ENCODE measurements at regions not wholly inside any gene's neighbourhood (a gene's known extent, or its start where the extent isn't known, plus 50 kb on each side); places are given as distances from the start of the nearest gene placed in this dataset.

DNA sequence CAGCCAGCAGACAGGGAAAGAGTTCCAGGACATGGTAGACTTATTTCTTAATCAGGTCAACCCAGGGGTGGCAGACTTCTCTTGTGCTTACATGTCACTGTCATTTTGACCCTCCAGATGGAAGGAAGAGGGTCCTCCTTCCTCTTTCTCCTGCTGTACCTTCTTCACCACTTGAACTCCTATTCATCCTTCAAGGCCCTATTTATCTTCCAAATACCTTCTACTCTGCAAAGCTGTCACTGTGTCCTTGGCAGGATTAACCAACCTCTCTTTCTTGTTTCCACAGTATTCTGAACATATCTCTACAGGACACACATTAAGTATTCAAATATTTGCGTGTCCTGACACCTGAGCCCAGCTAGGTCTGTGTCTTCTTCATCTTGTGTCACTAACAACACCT is 163.1 kb downstream of the DICER1 start:
- no peak for DNase-seq (ENCODE audit: low spot score)

DNA sequence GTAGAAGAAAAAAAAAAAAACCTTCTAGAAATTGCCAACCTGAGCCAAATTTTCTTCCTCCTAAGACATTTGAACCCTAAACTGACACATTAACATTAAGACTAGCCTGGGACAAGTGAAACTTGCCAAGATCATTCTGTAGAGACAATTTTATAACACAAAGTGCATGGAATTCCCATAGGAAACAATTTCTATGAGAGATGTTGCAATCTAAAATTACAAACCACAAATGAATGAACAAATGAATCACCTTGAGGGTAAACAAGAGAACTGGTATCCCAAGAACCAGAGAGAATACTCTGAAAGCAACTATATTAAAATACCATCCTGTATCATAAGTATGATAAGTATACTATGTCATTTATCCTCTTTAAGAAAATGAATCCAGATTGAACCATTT is 165.3 kb downstream of the DICER1 start:
- no peak for DNase-seq (ENCODE audit: low spot score)

DNA sequence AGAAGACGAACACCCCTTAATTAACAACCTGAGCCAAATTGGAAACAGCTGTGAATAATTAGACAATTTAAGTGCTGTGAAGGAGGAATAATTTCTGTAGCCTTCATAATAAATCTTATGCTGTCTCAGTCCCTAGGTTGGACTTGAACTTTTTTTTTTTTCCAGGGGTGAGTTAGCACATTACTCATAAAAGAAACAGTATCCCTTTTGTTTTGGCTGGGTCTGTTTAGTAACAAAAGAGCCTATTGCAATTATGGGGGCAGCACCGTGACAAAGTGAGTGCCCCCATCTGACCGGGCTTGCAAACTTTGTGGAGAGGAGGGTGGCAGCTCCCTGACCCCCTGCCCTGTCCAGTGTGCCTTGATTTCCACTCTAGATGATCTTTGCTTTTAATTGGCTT is 167.4 kb downstream of the DICER1 start:
- DNase-seq (ENCODE audit: low spot score): no peak

DNA sequence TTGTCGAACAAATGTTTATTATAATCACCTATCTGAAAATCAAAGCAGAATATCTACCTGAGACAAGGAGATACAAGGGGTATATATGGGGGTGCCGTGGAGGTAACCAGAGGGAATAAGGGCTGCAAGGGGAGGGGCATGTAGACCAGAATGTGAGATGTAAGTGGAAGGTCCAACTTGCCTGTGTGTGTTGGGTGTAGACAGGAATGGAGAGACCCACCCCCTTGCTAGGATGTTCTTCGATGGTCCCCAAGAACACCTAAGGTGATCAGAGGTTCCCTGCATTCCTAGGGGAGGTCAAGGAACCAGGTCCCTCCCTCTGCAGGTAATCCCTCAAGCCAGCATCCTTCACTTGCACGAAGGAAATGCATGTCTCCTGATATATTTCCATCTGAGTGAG is 167.9 kb downstream of the DICER1 start:
- DNase-seq (ENCODE audit: low spot score): no peak

DNA sequence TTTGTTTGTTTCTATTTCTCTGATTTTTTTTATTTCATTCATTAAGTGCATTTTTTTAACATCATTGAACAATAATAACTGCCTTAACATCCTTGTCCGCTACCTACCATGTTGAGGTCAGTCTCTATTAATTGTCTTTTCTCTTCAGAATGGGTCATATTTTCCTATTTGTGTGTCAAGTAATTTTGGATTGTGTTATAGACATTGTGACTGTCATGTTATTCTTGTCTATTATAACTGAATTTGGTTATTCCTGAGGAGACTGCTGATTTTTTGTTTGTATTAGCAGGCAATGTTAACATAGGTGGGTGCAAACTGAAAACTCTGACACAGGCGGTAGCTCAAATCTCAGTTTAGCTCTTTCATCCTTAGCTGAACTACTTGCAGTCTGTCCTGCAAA is 169.9 kb downstream of the DICER1 start:
- no peak for DNase-seq (ENCODE audit: low spot score)

DNA sequence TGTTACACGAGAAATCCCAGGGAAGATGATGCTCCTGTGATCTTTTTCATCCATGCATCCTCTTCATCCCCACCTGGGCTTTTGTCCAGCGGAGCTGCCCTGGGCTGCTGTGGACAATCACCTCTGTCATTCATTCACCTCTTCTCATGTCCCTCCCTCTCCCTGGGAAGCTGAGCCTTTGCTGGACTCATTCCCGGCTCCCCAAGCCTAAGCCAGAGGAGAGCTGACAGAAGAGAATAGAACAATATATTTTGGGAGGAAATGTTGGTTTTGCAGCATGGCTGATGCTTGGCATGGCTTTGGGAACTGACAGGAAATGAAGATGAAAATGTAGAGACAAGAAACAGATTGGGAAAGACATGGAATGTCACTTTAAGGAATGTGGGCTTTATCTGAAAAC is 177.4 kb downstream of the DICER1 start:
- no peak for DNase-seq (ENCODE audit: low spot score)

DNA sequence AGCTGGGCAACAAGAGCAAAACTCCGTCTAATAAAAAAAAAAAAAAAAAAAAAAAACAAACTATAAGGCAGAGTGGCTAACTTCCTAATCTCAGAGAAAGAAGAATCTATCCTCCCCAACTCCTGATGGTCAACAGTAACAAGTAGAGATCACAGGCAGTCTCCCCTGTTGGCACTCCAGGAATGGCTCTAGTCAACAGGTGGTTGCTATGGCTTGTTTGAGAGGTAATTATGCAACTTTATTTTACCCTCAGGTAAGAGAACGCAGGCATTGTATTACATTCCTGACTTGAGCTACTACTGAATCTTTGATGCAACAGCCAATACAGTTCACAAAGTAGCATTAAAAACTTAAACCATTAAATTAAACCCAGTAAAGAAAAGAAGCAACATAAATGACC is 180.3 kb downstream of the DICER1 start:
- no peak for DNase-seq (ENCODE audit: low spot score)

DNA sequence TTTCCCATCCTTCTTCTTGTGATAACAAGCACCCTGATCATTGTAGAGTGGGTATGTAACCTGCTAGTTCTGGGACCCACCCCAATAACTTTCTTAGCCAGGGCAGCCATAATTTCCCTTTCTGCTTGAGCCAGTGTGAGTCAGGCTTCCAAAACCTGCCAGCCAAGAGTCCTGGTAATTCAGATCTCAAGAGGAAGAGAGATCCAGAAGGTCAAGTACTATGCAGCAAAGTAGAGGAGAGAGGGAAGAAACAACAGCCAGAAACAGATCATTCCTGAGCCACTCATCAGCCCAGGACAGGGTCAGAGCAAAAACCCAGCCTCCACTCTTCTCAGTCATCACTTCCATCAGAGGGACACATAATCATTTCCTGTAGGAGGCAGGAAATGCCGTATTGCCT is 182.0 kb downstream of the DICER1 start:
- DNase-seq (ENCODE audit: low spot score): no peak

DNA sequence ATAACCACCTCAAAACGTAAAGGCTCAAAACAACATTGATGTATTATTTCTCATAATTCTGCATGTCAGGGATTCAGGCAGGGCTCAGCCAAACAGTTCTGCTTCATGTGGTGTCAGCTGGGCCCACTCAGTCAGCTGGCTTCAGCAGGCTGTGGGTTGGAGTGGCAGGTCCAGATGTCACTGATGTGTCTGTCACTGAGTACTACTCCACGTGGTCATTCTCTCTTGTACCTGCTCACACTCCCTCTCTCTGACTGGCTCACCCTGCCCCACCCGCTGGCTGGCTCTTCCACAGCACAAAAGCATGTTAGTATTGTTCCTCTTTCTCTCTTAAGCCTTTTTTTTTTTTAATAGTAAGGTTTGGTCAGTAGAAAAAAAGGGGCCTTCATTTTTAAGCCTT is 182.4 kb downstream of the DICER1 start:
- no peak for DNase-seq (ENCODE audit: low spot score)

DNA sequence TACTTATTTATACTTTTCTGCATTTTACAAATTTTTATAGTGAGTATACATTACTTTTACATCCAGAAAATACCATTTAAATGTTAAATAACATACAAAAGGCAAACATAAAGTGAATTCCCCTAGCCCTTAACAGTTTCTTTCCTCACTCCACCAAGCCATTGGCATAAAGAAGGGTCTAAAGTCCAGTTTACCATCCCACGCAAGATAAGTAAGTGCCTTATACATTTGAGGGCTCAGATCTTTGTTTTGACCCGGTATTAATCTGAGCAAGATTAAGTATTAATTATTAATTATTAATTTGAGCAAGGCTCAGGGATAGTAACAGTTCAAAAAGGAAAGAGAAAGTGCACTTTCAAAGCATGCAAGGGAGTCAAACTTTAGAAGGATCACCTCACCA is 182.9 kb downstream of the DICER1 start:
- DNase-seq (ENCODE audit: low spot score): no peak

DNA sequence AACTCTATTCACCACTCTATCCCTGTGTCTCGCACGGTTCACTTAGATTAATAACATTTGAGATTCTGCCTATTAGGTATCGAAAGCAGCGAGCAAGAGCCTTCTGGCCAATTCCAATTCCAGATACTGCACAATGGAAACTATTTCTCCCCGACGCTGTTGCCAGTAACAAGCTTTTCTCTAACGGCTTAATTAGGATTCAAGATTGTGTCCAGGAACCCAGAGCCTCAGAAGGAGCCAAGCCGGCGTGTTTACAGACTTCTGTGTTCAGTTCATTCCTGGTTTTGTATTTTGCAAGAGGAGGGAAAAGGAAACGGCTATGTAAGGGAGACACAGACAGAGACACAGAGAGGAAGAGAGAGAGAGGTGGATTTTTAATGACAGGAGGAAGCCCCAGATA is 185.6 kb downstream of the DICER1 start:
- no peak for DNase-seq (ENCODE audit: low spot score)

DNA sequence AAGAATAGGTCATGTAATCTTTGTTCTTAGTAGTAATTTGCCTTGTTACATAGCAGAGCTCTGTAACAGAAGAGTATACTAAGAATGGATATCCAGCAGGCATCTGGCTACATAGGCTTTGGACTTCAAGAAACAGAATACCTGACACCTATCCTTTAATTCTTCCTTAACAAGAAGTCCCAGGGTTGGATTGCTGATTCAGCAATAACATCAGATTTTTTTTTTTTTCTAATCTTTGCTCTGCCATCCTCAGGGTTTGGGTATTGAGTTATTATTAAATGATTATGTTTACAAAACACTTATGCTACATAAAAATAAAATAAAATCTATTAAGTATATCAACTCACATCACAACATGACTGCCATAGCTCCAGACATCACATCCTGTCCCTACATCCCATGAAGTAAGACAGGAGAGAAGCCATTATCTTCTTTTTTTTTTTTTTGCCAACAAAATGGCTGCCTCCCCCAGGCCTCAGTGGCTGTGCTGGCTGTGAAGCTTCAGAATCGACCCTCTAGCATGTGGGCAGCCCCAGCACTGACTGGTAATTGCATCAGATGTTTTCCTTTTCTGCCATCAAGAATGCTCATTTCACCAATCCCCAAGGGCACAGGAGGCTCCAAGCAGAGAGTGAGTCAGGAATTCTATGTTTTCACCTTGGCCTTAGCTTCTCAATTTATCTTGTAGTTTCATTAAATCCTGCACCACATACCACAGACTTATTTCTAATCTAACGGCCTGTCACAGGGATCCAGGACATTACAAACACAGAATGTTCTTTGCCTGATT is 186.2 kb downstream of the DICER1 start:
- no peak for DNase-seq (ENCODE audit: low spot score)

DNA sequence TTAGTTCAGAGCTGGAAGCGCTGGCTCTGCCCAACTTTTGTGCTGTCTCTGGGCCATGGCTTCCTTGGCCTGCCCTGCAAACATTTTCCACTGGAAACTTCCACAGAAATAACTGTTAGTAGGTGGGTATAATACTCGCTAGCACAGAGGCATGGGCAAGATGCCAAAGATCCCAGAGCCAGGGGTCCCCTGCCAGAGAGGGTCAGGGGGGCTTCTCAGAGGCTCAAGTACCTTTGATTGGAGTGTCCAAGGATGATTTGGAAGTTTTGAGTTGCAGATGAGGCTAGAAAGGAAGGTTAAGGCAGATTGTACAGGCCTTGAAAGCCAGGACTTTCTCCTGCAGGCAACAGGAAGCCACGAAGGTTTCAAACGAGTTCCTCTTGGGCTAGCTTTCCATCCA is 187.6 kb downstream of the DICER1 start:
- DNase-seq (ENCODE audit: low spot score): no peak

DNA sequence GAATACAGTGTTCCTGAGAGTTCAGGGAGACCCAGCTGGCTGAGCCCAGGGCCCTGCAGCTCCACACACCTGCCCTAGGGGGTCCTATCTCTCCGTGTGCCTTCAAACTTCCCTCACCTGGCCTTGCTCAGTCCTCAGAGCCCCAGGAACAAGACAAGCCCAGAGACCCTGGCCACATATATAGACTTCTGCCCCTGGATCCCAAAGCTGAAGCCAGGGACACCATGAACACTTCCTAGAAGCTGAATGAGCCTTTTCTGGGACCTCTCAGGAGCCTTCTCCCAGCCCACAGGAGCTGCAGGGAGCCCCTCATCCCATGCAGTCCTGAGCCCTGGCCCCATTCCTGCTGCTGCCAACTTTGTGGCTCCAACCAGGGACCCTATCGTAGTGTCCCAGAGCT is 190.5 kb downstream of the DICER1 start:
- no peak for DNase-seq (ENCODE audit: low spot score)

DNA sequence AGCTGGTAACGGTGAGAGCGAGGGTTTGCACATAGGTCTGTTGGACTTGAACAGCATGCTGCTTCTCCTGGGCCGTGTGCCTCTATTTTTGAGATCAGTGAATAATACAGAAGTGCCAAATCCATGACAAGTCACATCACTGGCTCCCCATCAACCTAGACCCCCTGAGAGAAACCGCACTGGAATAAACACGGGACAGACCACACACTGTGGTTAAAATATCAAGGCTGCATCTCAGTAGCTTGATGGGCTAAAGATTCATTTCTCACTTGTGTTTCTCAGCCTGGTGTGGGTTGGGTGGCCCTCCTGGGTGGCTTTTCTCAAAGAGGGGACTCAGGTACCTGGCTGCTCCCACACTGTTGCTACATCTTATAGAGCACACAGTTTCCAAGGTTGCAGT is 191.0 kb downstream of the DICER1 start:
- DNase-seq (ENCODE audit: low spot score): no peak

DNA sequence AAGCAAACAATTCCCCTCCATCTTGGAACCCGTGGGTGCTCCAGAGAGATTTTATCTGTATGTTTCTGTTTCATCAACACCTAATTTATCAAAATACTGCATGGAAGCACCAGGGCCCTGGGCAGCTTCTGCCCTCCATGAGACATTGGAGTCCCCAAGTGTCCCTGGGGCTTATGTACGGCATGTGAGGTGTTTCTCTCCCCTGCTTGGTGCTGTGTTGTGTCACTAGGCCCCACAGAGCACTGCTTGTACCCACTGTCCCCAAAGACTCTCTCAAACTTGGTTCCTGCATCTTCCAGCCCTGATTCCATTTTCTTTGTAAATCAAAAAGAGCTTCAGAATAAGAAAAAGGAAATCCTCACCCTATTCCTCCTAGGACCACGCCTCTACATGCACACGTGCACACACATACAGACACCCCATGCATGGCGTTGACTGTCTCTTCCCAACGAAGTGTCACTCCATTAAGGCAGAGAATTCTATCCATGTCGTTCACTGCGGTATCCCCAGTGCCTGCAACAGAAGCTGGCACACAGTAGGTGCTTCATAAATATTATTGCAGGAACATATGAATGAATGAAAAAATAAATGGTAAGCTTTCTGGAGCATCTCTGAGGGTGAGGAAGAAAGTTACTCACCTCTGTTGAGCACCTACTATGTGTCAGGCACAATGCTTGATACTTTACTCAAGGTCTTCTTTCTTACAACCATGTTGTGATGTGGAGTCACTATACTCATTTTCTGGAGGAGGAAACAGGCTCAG is 191.6 kb downstream of the DICER1 start:
- no peak for DNase-seq (ENCODE audit: low spot score)

DNA sequence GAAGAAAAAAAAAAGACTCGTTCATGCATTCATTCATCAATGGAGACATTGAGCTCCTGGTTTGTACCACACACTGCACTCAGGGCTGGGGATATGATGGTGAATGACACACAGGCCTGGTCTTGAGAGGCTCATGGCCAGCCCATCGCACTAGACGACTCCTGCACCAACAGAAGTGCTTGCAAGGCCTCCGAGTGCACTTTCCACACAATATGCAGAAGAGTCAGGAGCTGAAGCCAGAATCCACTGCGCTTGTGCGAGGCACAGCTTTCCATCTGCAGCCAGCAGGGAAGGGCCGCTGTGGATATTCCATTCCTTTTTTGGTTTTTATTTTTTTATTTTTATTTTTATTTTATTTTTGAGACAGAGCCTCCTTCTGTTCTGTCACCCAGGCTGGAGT is 192.4 kb downstream of the DICER1 start:
- DNase-seq (ENCODE audit: low spot score): no peak

DNA sequence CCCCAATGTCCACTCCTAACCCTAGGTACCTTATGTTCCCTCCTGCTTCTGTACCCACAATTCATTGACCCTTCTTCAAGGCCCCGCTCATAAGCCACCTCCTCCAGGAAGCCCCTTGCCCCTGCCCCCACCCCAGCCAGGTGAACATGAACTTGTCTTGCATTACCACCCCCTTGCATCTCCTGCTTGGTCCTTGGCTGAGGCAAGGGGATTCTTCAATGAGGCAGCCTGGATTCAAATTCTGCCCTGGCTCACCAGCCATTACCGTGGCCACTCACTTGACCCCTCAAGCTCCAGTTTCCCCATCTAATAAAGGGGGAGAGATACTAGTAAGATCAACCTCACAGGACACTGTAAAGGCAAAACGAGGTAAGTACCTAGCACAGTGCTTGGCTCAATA is 193.1 kb downstream of the DICER1 start:
- DNase-seq (ENCODE audit: low spot score): no peak

DNA sequence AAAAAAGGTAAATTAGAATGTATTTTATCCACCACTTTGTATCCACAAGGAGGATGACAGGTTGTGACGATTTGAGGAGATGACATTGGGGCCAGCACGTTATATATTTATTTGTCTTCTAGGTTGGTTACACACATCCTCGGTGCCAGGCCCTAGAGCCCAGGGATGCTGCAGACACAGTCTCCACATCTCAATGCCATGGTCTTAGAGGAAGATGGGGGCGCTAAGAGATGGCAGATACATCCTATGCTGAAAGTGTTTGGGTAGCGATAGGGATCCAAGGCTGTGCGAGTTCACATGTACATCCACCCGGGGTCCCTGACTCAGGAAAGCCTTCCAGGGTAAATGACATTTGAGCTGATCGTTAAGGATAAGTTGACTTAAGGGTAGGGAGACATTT is 193.1 kb upstream of the GSC start:
- no peak for DNase-seq (ENCODE audit: low spot score)

DNA sequence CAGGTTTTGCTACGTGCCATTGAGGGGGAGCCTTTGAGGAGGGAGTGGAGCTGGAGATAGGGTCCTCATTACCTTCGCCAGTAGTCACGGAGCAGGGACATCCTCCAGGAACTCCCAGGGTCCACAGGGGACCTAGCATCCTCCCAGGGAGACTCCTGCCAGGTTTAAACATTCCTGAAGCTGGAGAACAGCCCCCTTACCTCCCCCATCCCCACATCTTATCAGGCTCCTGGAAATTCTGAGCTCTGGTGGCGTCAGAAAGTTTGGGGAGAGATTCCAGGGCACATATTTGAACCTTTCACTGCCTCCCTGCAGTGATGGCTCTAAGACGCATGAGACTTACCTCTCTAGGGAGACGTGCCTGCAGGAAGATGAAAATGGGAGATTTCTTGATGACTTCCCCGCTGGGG is 192.3 kb upstream of the GSC start:
- no peak for DNase-seq (ENCODE audit: low spot score)

DNA sequence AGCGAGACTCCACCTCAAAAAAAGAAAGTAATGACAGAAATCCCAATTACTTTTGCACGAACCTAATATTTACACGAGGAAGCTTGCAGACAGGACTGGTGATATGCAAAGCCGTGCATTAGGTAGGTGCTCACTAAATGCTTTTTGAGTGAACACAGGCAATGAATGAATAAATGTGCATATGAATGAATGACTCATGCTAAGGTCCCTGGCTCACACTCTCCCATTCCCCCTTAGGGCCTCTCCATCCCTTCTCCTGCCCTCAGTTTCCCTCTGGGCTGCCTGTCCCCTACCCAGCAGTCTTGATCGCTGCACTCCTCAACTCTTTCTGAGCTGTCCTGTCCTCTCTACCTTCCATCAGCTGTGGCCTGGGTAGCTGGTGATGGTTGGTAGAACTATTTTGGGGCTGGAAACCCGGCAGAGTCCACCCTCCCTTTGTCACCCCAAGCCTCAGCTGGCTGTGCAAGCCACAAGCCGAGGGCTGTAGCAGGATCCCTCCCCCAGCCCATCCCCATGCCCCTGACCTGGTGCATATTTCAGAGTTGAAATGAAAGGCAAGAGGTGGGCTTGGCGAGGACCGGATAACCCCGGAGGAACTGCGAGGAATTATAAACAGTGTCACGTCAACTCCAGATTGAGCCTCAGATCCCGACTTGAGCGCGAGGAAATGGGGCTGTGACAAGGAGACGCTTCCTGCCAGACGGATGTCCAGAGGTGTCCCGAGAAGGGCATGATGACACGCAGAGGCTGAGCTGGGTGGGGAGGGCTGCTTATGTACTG is 191.7 kb upstream of the GSC start:
- DNase-seq (ENCODE audit: low spot score): no peak

DNA sequence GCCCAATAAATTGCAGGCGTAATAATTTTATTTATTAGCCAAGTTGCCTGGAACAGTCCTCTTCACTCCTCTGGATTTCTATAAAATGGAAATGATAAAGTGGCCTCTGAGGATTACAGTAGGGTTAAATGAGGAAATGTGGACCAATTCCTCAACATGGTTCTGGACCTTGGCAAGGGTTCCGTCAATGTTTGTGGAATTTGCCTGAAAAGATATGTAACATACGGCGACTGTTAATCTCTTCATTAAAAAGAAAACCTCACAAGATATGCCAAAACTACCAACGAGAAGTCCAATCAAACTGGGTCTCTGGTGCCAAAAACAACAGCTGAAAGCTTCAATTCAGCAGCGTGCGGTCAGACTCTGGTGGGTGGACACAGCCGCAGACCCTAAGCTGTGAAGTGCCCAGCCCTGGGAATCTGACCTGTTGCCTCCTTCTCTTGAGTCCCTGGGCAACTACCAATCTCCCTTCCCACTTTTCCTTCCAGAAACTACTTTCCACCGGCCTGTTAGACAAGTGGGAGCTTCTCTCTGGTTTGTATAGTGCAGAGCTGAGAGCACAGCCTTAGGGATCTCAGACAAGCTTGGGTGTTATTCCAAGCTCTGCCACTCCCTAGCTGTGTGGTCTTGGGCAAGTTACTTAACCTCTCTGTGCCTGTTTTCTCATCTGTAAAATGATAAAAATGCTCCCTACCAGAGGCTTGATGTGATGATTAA is 190.5 kb upstream of the GSC start:
- DNase-seq (ENCODE audit: low spot score): no peak
